ENCODE measurements at regions not wholly inside any gene's neighbourhood (a gene's known extent, or its start where the extent isn't known, plus 50 kb on each side); places are given as distances from the start of the nearest gene placed in this dataset.
"Not testable (repeated sequence)": the region's sequence is repeated elsewhere in the genome, so short reads cannot be mapped to it uniquely, and the experiment has no call there.

DNA sequence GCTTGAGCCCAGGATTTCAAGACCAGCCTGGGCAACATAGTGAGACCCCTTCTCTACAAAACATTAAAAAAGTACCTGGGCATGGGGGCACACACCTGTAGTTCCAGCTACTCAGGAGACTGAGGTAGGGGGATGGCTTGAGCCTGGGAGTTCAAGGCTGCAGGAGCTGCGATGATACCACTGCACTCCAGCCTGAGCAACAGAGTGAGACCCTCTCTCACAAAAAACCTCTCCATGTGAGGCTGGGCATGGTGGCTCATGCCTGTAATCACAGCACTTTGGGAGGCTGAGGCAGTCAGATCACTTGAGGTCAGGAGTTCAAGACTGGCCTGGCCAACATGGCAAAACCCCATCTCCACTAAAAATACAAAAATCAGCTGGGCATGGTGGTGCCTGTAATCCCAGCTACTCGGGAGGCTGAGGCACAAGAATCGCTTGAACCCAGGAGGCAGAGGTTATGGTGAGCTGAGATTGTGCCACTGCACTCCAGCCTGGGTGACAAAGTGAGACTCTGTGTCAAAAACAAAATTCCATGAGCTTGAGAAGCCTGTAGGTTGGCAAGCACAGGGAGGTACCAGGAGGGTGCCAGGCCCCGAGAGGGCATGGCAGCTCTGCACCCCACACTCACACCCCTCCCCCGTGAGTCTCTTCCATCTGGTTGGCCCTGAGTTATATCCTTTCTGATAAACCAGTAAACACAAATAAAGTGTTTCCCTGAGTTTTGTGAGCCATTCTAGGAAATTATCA lies 88.8 kb downstream of the KCNJ18 start:
- TF ChIP-seq RAD21 (IDR thresholded peaks at IDR 0.05; ENCODE audit: low read length); FOS (IDR thresholded peaks at IDR 0.05; ENCODE audit: low read depth, low read length): not testable (repeated sequence)

All from IMR-90 (cell line).